Calu3 (cell line): ENCODE measurements at regions not wholly inside any gene's neighbourhood (a gene's known extent, or its start where the extent isn't known, plus 50 kb on each side); places are given as distances from the start of the nearest gene placed in this dataset.

ENCODE experiments used
- BruUV-seq: library from RNA; stranded (reverse); fragments of 400-500 nt; replicated peaks from 2 replicates; lab custom pipeline; 2021; lab: Mats Ljungman, UMichigan
- CTCF ChIA-PET: fragments of 300-600 bp; sonication (Branson Sonifier 250); formaldehyde crosslinking; loops from one replicate; lab custom pipeline; 2022; ENCODE audit warnings: antibody characterized with exemption; lab: Charles Lee
- DNase-seq: peaks from one replicate; pipeline ENCODE4 v3.0.0; 2022
- H3K27ac Mint-ChIP-seq: one replicate; pipeline ENCODE4 v1.8.0; 2022; ENCODE audit warnings: mixed read lengths; ENCODE audit not compliant: unreplicated experiment
- H3K27me3 Mint-ChIP-seq: one replicate; pipeline ENCODE4 v1.8.0; 2022; ENCODE audit warnings: mixed read lengths; ENCODE audit not compliant: unreplicated experiment
- H3K36me3 Mint-ChIP-seq: one replicate; pipeline ENCODE4 v1.8.0; 2022; ENCODE audit warnings: mild to moderate bottlenecking, moderate library complexity, mixed read lengths; ENCODE audit not compliant: insufficient read depth, unreplicated experiment
- H3K4me1 Mint-ChIP-seq: one replicate; pipeline ENCODE4 v1.8.0; 2022; ENCODE audit warnings: mild to moderate bottlenecking, low read depth, mixed read lengths; ENCODE audit not compliant: unreplicated experiment
- H3K4me3 Mint-ChIP-seq: one replicate; pipeline ENCODE4 v1.8.0; 2022; ENCODE audit warnings: mild to moderate bottlenecking, low read depth, moderate library complexity, mixed read lengths; ENCODE audit not compliant: unreplicated experiment
- H3K9me3 Mint-ChIP-seq: one replicate; pipeline ENCODE4 v1.8.0; 2022; ENCODE audit warnings: low read depth, mixed read lengths; ENCODE audit not compliant: unreplicated experiment
- CTCF ChIP-seq: fragments of 200-600 bp; IDR thresholded peaks from one replicate; pipeline ENCODE4 v1.8.0; 2022; ENCODE audit warnings: antibody characterized with exemption; ENCODE audit not compliant: unreplicated experiment
- intact Hi-C: fragments of 100-400 bp; cut with micrococcal nuclease; formaldehyde crosslinking; loops from one replicate; pipeline ENCODE4 v1.10.0; 2022; ENCODE audit not compliant: unreplicated experiment

- no peak overlapping the region for H3K27ac Mint-ChIP-seq
- BruUV-seq: no TSS peak
Measured at GRCh38 chr10:128612195-128612594, 486.0 kb upstream of the MKI67 start.

GRCh38 chr10:128612631-128613030 is 486.4 kb upstream of the MKI67 start:
- H3K9me3 Mint-ChIP-seq: no peaks in the 10 kb centered on the region
- no peaks in the 10 kb centered on the region for H3K27me3 Mint-ChIP-seq
- CTCF ChIA-PET: no interaction called here
- no peak for TF ChIP-seq CTCF
- H3K27ac Mint-ChIP-seq: no peak overlapping the region
- no peaks in the 10 kb centered on the region for H3K4me1 Mint-ChIP-seq
- H3K36me3 Mint-ChIP-seq: no peaks in the 10 kb centered on the region
- BruUV-seq: no TSS peak
- no peak overlapping the region for H3K4me3 Mint-ChIP-seq
- no peak for DNase-seq
- intact Hi-C loops: no loop called here

More at GRCh38 chr10:128612195-128612594, 486.0 kb upstream of the MKI67 start:
- Mint-ChIP-seq H3K36me3 (no peaks in the 10 kb centered on the region), H3K27me3 (no peaks in the 10 kb centered on the region), H3K4me1 (no peaks in the 10 kb centered on the region), H3K4me3 (no peak overlapping the region), H3K9me3 (no peaks in the 10 kb centered on the region)
- intact Hi-C loops: no loop called here
- CTCF ChIA-PET: no interaction called here
- TF ChIP-seq CTCF: no peak
- no peak for DNase-seq

- CTCF ChIA-PET: no interaction called here
- intact Hi-C loops: no loop called here
- no TSS peak for BruUV-seq
- no peak overlapping the region for H3K27ac Mint-ChIP-seq
- no peak overlapping the region for H3K4me3 Mint-ChIP-seq
- H3K9me3 Mint-ChIP-seq: peaks cover 4% of the 10 kb centered on the region
- DNase-seq: no peak
- no peaks in the 10 kb centered on the region for H3K4me1 Mint-ChIP-seq
- no peaks in the 10 kb centered on the region for H3K27me3 Mint-ChIP-seq
- TF ChIP-seq CTCF: no peak
- H3K36me3 Mint-ChIP-seq: no peaks in the 10 kb centered on the region
Measured at GRCh38 chr10:128614016-128614605, 487.9 kb upstream of the MKI67 start.

GRCh38 chr10:128614802-128615553 is 488.8 kb upstream of the MKI67 start:
- Mint-ChIP-seq H3K27ac (no peak overlapping the region), H3K36me3 (no peaks in the 10 kb centered on the region)
- no TSS peak for BruUV-seq

More at GRCh38 chr10:128614802-128615553, 488.8 kb upstream of the MKI67 start:
- H3K27me3 Mint-ChIP-seq: no peaks in the 10 kb centered on the region
- H3K4me3 Mint-ChIP-seq: no peak overlapping the region
- H3K9me3 Mint-ChIP-seq: peaks cover 4% of the 10 kb centered on the region
- intact Hi-C loops: no loop called here
- H3K4me1 Mint-ChIP-seq: no peaks in the 10 kb centered on the region
- CTCF ChIA-PET: no interaction called here
- no peak for DNase-seq
- no peak for TF ChIP-seq CTCF
